Tibial nerve (tissue), 3 donors: ENCODE measurements at regions not wholly inside any gene's neighbourhood (a gene's known extent, or its start where the extent isn't known, plus 50 kb on each side); places are given as distances from the start of the nearest gene placed in this dataset.

ENCODE experiments used
- CTCF ChIP-seq, 5 experiments: fragments of 200-600 bp in 3 of 5; fragments of 450-650 bp in 2 of 5; sonication (generic) in 3 of 5; IDR thresholded peaks; one replicate each; pipeline ENCODE4 v1.5.1; 2016 to 2019; ENCODE audit warnings: antibody characterized with exemption in 5 of 5, mild to moderate bottlenecking in 3 of 5, moderate library complexity in 2 of 5
- POLR2A ChIP-seq, 2 donors: fragments of 450-650 bp; IDR thresholded peaks; one replicate each; pipeline ENCODE4 v1.6.1; 2017; ENCODE audit warnings: antibody characterized with exemption in 2 of 2, mild to moderate bottlenecking in 2 of 2, moderate library complexity in 2 of 2

DNA sequence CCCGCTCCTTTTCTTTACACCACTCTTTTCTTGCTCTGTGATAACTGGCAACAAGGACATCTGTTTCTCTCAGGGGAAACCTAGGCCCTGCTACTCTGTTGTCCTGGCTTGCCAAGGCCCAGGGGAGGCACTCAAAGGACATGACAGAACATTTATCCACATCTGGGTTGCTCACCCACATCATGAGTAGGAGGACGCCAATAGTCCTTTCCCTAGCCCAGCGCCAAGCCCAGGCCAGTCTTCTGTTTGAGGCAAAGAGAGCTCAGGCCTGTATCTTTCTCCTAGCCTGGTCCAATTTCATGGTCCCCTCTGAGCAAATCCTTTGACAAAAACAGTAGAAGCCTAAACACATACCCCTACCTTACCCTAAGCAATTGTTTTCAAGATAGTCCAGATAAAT is 366.8 kb upstream of the SGCD start:
- TF ChIP-seq POLR2A (IDR thresholded peaks at IDR 0.05) (no peak), CTCF (IDR thresholded peaks at IDR 0.05) (no peak)
